Vagina (tissue), 2 donors: ENCODE measurements at regions not wholly inside any gene's neighbourhood (a gene's known extent, or its start where the extent isn't known, plus 50 kb on each side); places are given as distances from the start of the nearest gene placed in this dataset.

Experiments
- POLR2AphosphoS5 ChIP-seq, 2 donors: sonication (generic); formaldehyde crosslinking; IDR thresholded peaks; one replicate each; pipeline ENCODE4 v1.9.0; 2017; ENCODE audit warnings: antibody characterized with exemption in 2 of 2, mild to moderate bottlenecking in 2 of 2, low read depth in 1 of 2; ENCODE audit not compliant: insufficient read depth in 1 of 2
- TF ChIP-seq, protein P1 (sequence below), 3 experiments: fragments of 450-650 bp in 2 of 3; fragments of 200-600 bp in 1 of 3; sonication (generic) in 1 of 3; IDR thresholded peaks; one replicate each; pipeline ENCODE4 v1.5.1; 2017 to 2019; ENCODE audit warnings: antibody characterized with exemption in 3 of 3, mild to moderate bottlenecking in 2 of 3, moderate library complexity in 2 of 3

DNA sequence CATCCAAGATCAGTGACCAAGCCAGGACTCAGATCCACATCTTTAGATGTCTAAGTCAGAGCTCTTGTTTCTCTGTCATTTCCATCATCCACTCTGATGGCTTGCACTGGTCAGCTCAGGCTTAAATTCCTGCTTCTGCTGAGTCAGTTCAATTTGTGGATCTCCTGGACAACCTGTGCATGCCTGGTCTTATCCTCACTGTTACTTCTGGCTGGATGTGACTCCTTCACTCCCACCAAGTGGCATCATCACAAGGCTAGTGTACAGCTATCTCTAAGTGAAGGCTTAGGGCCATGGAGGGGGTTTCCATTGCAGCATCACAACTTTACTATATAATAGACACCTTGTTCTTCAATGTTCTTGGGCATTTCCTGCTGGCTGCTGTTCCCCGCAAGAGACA lies 102.9 kb downstream of the EMP1 start:
- TF ChIP-seq, protein P1, sequence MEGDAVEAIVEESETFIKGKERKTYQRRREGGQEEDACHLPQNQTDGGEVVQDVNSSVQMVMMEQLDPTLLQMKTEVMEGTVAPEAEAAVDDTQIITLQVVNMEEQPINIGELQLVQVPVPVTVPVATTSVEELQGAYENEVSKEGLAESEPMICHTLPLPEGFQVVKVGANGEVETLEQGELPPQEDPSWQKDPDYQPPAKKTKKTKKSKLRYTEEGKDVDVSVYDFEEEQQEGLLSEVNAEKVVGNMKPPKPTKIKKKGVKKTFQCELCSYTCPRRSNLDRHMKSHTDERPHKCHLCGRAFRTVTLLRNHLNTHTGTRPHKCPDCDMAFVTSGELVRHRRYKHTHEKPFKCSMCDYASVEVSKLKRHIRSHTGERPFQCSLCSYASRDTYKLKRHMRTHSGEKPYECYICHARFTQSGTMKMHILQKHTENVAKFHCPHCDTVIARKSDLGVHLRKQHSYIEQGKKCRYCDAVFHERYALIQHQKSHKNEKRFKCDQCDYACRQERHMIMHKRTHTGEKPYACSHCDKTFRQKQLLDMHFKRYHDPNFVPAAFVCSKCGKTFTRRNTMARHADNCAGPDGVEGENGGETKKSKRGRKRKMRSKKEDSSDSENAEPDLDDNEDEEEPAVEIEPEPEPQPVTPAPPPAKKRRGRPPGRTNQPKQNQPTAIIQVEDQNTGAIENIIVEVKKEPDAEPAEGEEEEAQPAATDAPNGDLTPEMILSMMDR (IDR thresholded peaks at IDR 0.05) = no peak
- TF ChIP-seq POLR2AphosphoS5 (IDR thresholded peaks at IDR 0.05; ENCODE audit: insufficient read depth in 1 of 2, low read depth in 1 of 2) = no peak
